KMS-11 (cell line): ENCODE measurements at regions not wholly inside any gene's neighbourhood (a gene's known extent, or its start where the extent isn't known, plus 50 kb on each side); places are given as distances from the start of the nearest gene placed in this dataset.

ENCODE experiments used
- H2AFZ ChIP-seq: fragments of 200-600 bp; sonication (generic); 2 replicates; pipeline ENCODE4 v1.6.1; 2016; ENCODE audit warnings: antibody characterized with exemption, mixed run types, low read depth
- H3K27ac ChIP-seq: fragments of 200-600 bp; sonication (generic); 2 replicates; pipeline ENCODE4 v1.6.1; 2016; ENCODE audit warnings: mild to moderate bottlenecking, mixed run types
- H3K27me3 ChIP-seq: fragments of 200-600 bp; sonication (generic); 2 replicates; pipeline ENCODE4 v1.6.1; 2017; ENCODE audit warnings: mild to moderate bottlenecking, low read depth, mixed run types, moderate library complexity; ENCODE audit not compliant: insufficient read depth
- H3K36me3 ChIP-seq: fragments of 200-600 bp; sonication (generic); 2 replicates; pipeline ENCODE4 v1.6.1; 2017; ENCODE audit warnings: mild to moderate bottlenecking, mixed run types; ENCODE audit not compliant: insufficient read depth
- H3K4me1 ChIP-seq: fragments of 200-600 bp; sonication (generic); 2 replicates; pipeline ENCODE4 v1.6.1; 2016; ENCODE audit warnings: mild to moderate bottlenecking, low read depth, mixed run types; ENCODE audit not compliant: poor library complexity, severe bottlenecking
- H3K4me2 ChIP-seq: fragments of 200-600 bp; sonication (generic); 2 replicates; pipeline ENCODE4 v1.7.0; 2016; ENCODE audit warnings: mild to moderate bottlenecking, mixed run types
- H3K4me3 ChIP-seq: fragments of 200-600 bp; sonication (generic); IDR thresholded peaks from 2 replicates; pipeline ENCODE4 v1.6.1; 2017; ENCODE audit warnings: low read depth, low read length, mixed read lengths; ENCODE audit not compliant: insufficient read depth
- H3K79me2 ChIP-seq: fragments of 200-600 bp; sonication (generic); 2 replicates; pipeline ENCODE4 v1.6.1; 2016; ENCODE audit warnings: low read depth, mixed run types; ENCODE audit not compliant: insufficient read depth
- H3K9ac ChIP-seq: fragments of 200-600 bp; sonication (generic); 2 replicates; pipeline ENCODE4 v1.6.1; 2016; ENCODE audit warnings: mild to moderate bottlenecking, mixed run types
- H4K20me1 ChIP-seq: fragments of 200-600 bp; sonication (generic); 2 replicates; pipeline ENCODE4 v1.6.1; 2016; ENCODE audit warnings: mild to moderate bottlenecking, mixed run types; ENCODE audit not compliant: insufficient read depth
- CTCF ChIP-seq: fragments of 200-600 bp; sonication (generic); conservative IDR thresholded peaks from 2 replicates; pipeline ENCODE4 v1.6.1; 2017; ENCODE audit warnings: low read depth, mild to moderate bottlenecking, antibody characterized with exemption, low read length, moderate library complexity, mixed read lengths

- no peak overlapping the region for H3K27ac ChIP-seq
- H3K79me2 ChIP-seq: no peaks in the 10 kb centered on the region
- H4K20me1 ChIP-seq: no peaks in the 10 kb centered on the region
- no peak overlapping the region for H3K4me3 ChIP-seq
- no peaks in the 10 kb centered on the region for H3K27me3 ChIP-seq
- H2AFZ ChIP-seq: no peak overlapping the region
- H3K4me2 ChIP-seq: no peak overlapping the region
- H3K36me3 ChIP-seq: no peaks in the 10 kb centered on the region
- TF ChIP-seq CTCF: no peak
- H3K4me1 ChIP-seq: no peaks in the 10 kb centered on the region
- no peak overlapping the region for H3K9ac ChIP-seq
These were observed 839.9 kb upstream of the CDH8 start for GRCh38 chr16:62876133-62876532.

GRCh38 chr16:62872339-62872738 lies 836.1 kb upstream of the CDH8 start:
- no peak overlapping the region for H3K9ac ChIP-seq
- H2AFZ ChIP-seq: no peak overlapping the region
- no peaks in the 10 kb centered on the region for H3K4me1 ChIP-seq
- H3K4me2 ChIP-seq: no peak overlapping the region
- H3K4me3 ChIP-seq: no peak overlapping the region
- no peaks in the 10 kb centered on the region for H3K27me3 ChIP-seq
- H3K36me3 ChIP-seq: no peaks in the 10 kb centered on the region
- H3K79me2 ChIP-seq: no peaks in the 10 kb centered on the region
- H4K20me1 ChIP-seq: no peaks in the 10 kb centered on the region
- TF ChIP-seq CTCF: no peak
- H3K27ac ChIP-seq: no peak overlapping the region

GRCh38 chr16:62870554-62870953 lies 834.3 kb upstream of the CDH8 start:
- peak; percentile 29; the same call in 1 of the 2 replicates for TF ChIP-seq CTCF
- Histone ChIP-seq H3K27me3 (no peaks in the 10 kb centered on the region), H4K20me1 (no peaks in the 10 kb centered on the region), H3K79me2 (no peaks in the 10 kb centered on the region), H3K4me3 (no peak overlapping the region), H3K4me1 (no peaks in the 10 kb centered on the region), H2AFZ (no peak overlapping the region), H3K27ac (no peak overlapping the region), H3K36me3 (no peaks in the 10 kb centered on the region), H3K4me2 (no peak overlapping the region), H3K9ac (no peak overlapping the region)

GRCh38 chr16:62869837-62870236 lies 833.6 kb upstream of the CDH8 start:
- Histone ChIP-seq H4K20me1 (no peaks in the 10 kb centered on the region), H3K27me3 (no peaks in the 10 kb centered on the region), H3K4me3 (no peak overlapping the region), H3K4me2 (no peak overlapping the region), H3K36me3 (no peaks in the 10 kb centered on the region), H3K79me2 (no peaks in the 10 kb centered on the region), H2AFZ (no peak overlapping the region), H3K4me1 (no peaks in the 10 kb centered on the region), H3K9ac (no peak overlapping the region), H3K27ac (no peak overlapping the region)
- TF ChIP-seq CTCF: no peak

GRCh38 chr16:62863139-62863538 lies 826.9 kb upstream of the CDH8 start:
- H3K27ac ChIP-seq: no peak overlapping the region
- no peaks in the 10 kb centered on the region for H3K36me3 ChIP-seq
- no peak overlapping the region for H3K9ac ChIP-seq
- H3K4me1 ChIP-seq: no peaks in the 10 kb centered on the region
- no peaks in the 10 kb centered on the region for H3K27me3 ChIP-seq
- no peak overlapping the region for H3K4me3 ChIP-seq
- no peak for TF ChIP-seq CTCF
- no peak overlapping the region for H3K4me2 ChIP-seq
- no peaks in the 10 kb centered on the region for H4K20me1 ChIP-seq
- H3K79me2 ChIP-seq: no peaks in the 10 kb centered on the region
- H2AFZ ChIP-seq: no peak overlapping the region
